Upper lobe of left lung (tissue), 4 donors: ENCODE measurements at regions not wholly inside any gene's neighbourhood (a gene's known extent, or its start where the extent isn't known, plus 50 kb on each side); places are given as distances from the start of the nearest gene placed in this dataset.

Source experiments
- POLR2A ChIP-seq, 4 donors: fragments of 450-650 bp; IDR thresholded peaks; one replicate each; pipeline ENCODE4 v1.5.1; 2016 to 2017; ENCODE audit warnings: antibody characterized with exemption in 4 of 4, mild to moderate bottlenecking in 2 of 4
- TF ChIP-seq, protein P1 (sequence below), 6 experiments: fragments of 450-650 bp in 4 of 6; fragments of 200-600 bp in 2 of 6; sonication (generic) in 2 of 6; IDR thresholded peaks; one replicate each; pipeline ENCODE4 v1.5.1; 2016 to 2019; ENCODE audit warnings: antibody characterized with exemption in 6 of 6

DNA sequence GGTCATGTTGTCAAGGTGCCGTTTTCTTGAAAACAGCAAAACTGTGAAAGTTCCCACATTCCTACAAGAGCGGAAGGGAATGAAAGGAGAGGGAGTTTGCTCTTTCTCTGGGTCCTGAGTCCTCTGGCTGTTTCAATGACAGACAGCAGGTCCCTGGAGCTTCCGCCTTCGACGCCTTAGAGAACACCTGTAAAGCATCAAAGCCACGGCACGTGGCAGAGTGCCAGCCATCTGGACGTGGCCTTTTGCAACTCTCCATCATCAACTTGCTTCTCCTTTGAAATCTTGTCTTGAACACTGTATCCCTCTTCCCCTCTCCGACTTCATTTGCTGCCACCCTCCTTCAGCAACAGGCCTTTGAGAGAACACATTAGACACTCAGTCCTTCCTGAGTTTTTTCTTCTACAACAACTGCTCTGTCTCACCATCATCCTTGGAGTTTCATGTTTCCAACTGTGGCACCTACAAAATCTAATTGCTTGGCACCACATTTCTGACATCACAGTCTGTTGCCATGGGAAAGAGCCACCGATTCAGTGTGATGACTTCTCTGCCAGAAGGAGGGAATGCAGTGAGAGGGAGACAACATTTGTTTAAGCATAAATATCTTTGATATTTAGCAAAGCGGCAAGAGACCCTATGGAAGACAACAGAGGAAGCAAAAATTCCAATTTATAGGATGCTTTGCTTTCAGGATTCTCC lies 204.9 kb upstream of the PTER start:
- TF ChIP-seq, protein P1, sequence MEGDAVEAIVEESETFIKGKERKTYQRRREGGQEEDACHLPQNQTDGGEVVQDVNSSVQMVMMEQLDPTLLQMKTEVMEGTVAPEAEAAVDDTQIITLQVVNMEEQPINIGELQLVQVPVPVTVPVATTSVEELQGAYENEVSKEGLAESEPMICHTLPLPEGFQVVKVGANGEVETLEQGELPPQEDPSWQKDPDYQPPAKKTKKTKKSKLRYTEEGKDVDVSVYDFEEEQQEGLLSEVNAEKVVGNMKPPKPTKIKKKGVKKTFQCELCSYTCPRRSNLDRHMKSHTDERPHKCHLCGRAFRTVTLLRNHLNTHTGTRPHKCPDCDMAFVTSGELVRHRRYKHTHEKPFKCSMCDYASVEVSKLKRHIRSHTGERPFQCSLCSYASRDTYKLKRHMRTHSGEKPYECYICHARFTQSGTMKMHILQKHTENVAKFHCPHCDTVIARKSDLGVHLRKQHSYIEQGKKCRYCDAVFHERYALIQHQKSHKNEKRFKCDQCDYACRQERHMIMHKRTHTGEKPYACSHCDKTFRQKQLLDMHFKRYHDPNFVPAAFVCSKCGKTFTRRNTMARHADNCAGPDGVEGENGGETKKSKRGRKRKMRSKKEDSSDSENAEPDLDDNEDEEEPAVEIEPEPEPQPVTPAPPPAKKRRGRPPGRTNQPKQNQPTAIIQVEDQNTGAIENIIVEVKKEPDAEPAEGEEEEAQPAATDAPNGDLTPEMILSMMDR (IDR thresholded peaks at IDR 0.05), result no peak
- TF ChIP-seq POLR2A (IDR thresholded peaks at IDR 0.05), result no peak
